Mesodermal cell (in vitro differentiated cells): ENCODE measurements at regions not wholly inside any gene's neighbourhood (a gene's known extent, or its start where the extent isn't known, plus 50 kb on each side); places are given as distances from the start of the nearest gene placed in this dataset.

Source experiments
- H3K27ac ChIP-seq: 2 replicates; pipeline ENCODE4 v1.7.0; 2013; ENCODE audit warnings: mild to moderate bottlenecking, low read depth, low read length, moderate library complexity; ENCODE audit not compliant: severe bottlenecking
- H3K36me3 ChIP-seq: 2 replicates; pipeline ENCODE4 v1.7.1; 2013; ENCODE audit warnings: mild to moderate bottlenecking, low read length, moderate library complexity; ENCODE audit not compliant: control insufficient read depth, insufficient read depth
- H3K4me1 ChIP-seq: one replicate; pipeline ENCODE4 v1.7.1; 2013; ENCODE audit warnings: mild to moderate bottlenecking, low read length; ENCODE audit not compliant: insufficient read depth, control insufficient read depth, poor library complexity, severe bottlenecking
- H3K4me3 ChIP-seq: 2 replicates; pipeline ENCODE4 v1.7.0; 2013; ENCODE audit warnings: low read length, control low read depth, mild to moderate bottlenecking; ENCODE audit not compliant: insufficient read depth, poor library complexity, severe bottlenecking; ENCODE audit errors: extremely low read depth
- H3K9me3 ChIP-seq: 2 replicates; pipeline ENCODE4 v1.7.1; 2013; ENCODE audit warnings: mild to moderate bottlenecking, low read length, moderate library complexity; ENCODE audit not compliant: control insufficient read depth
- WGBS, 2 experiments: methylation state at CpG; one replicate each; pipeline ENCODE4 v1.1.5; 2013; ENCODE audit warnings: missing lambda C conversion rate in 2 of 2; ENCODE audit not compliant: insufficient coverage in 2 of 2; 5-methylcytosine and 5-hydroxymethylcytosine counted together

GRCh38 chr6:92737983-92738382 lies 681.4 kb downstream of the EPHA7 start:
- no peaks in the 10 kb centered on the region for H3K4me1 ChIP-seq
- 97 to 100% methylated on average over 2 to 3 of the region's 3 CpGs for WGBS, 2 experiments
- no peak overlapping the region for H3K4me3 ChIP-seq
- no peaks in the 10 kb centered on the region for H3K36me3 ChIP-seq
- no peak overlapping the region for H3K27ac ChIP-seq
- no peaks in the 10 kb centered on the region for H3K9me3 ChIP-seq

GRCh38 chr6:92723390-92723931 lies 695.9 kb downstream of the EPHA7 start:
- no peaks in the 10 kb centered on the region for H3K4me1 ChIP-seq
- no peak overlapping the region for H3K27ac ChIP-seq
- no peak overlapping the region for H3K4me3 ChIP-seq
- no peaks in the 10 kb centered on the region for H3K9me3 ChIP-seq
- H3K36me3 ChIP-seq = no peaks in the 10 kb centered on the region
- 94 to 97% methylated on average over 38 to 43 of the region's 45 CpGs for WGBS, 2 experiments

- WGBS, 2 experiments = 87 to 100% methylated on average over 2 of the region's 3 CpGs
- Histone ChIP-seq H3K27ac (no peak overlapping the region), H3K4me3 (no peak overlapping the region), H3K9me3 (no peaks in the 10 kb centered on the region), H3K36me3 (no peaks in the 10 kb centered on the region), H3K4me1 (no peaks in the 10 kb centered on the region)
Observed at GRCh38 chr6:92719773-92720172, 699.6 kb downstream of the EPHA7 start.

GRCh38 chr6:92716638-92717037 lies 702.7 kb downstream of the EPHA7 start:
- H3K27ac ChIP-seq = no peak overlapping the region
- no peak overlapping the region for H3K4me3 ChIP-seq
- no peaks in the 10 kb centered on the region for H3K9me3 ChIP-seq
- no peaks in the 10 kb centered on the region for H3K4me1 ChIP-seq
- no peaks in the 10 kb centered on the region for H3K36me3 ChIP-seq
- WGBS, 2 experiments = 91 to 94% methylated on average over 3 to 4 of the region's 4 CpGs

- Histone ChIP-seq H3K4me3 (no peak overlapping the region), H3K4me1 (no peaks in the 10 kb centered on the region), H3K27ac (no peak overlapping the region), H3K36me3 (no peaks in the 10 kb centered on the region), H3K9me3 (no peaks in the 10 kb centered on the region)
Observed at GRCh38 chr6:92715991-92716390, 703.4 kb downstream of the EPHA7 start.

GRCh38 chr6:92714346-92714745 lies 705.0 kb downstream of the EPHA7 start:
- Histone ChIP-seq H3K4me1 (no peaks in the 10 kb centered on the region), H3K36me3 (no peaks in the 10 kb centered on the region), H3K9me3 (no peaks in the 10 kb centered on the region), H3K27ac (no peak overlapping the region), H3K4me3 (no peak overlapping the region)

GRCh38 chr6:92710048-92710447 lies 709.3 kb downstream of the EPHA7 start:
- Histone ChIP-seq H3K36me3 (no peaks in the 10 kb centered on the region), H3K27ac (no peak overlapping the region), H3K4me3 (no peak overlapping the region), H3K9me3 (no peaks in the 10 kb centered on the region), H3K4me1 (no peaks in the 10 kb centered on the region)
- no CpG with 5 or more reads among the region's 3 CpGs for WGBS, 2 experiments

GRCh38 chr6:92708945-92709344 lies 710.4 kb downstream of the EPHA7 start:
- H3K4me1 ChIP-seq = no peaks in the 10 kb centered on the region
- no peaks in the 10 kb centered on the region for H3K9me3 ChIP-seq
- H3K4me3 ChIP-seq = no peak overlapping the region
- WGBS, 2 experiments = no CpG with 5 or more reads among the region's 1 CpG
- H3K36me3 ChIP-seq = no peaks in the 10 kb centered on the region
- H3K27ac ChIP-seq = no peak overlapping the region

GRCh38 chr6:92708270-92708669 lies 711.1 kb downstream of the EPHA7 start:
- Histone ChIP-seq H3K27ac (no peak overlapping the region), H3K4me3 (no peak overlapping the region), H3K9me3 (no peaks in the 10 kb centered on the region), H3K36me3 (no peaks in the 10 kb centered on the region), H3K4me1 (no peaks in the 10 kb centered on the region)
- no CpG with 5 or more reads among the region's 1 CpG for WGBS, 2 experiments

- Histone ChIP-seq H3K27ac (no peak overlapping the region), H3K4me3 (no peak overlapping the region), H3K4me1 (no peaks in the 10 kb centered on the region), H3K9me3 (no peaks in the 10 kb centered on the region), H3K36me3 (no peaks in the 10 kb centered on the region)
Observed at GRCh38 chr6:92706976-92707375, 712.4 kb downstream of the EPHA7 start.

GRCh38 chr6:92701425-92702096 lies 717.8 kb downstream of the EPHA7 start:
- no peaks in the 10 kb centered on the region for H3K4me1 ChIP-seq
- no peak overlapping the region for H3K4me3 ChIP-seq
- WGBS, 2 experiments = 90 to 91% methylated on average over 4 to 5 of the region's 10 CpGs
- no peaks in the 10 kb centered on the region for H3K36me3 ChIP-seq
- no peaks in the 10 kb centered on the region for H3K9me3 ChIP-seq
- no peak overlapping the region for H3K27ac ChIP-seq
